SJSA1 (cell line): ENCODE measurements at regions not wholly inside any gene's neighbourhood (a gene's known extent, or its start where the extent isn't known, plus 50 kb on each side); places are given as distances from the start of the nearest gene placed in this dataset.

Source experiments
- DNase-seq, 2 experiments: peaks; one replicate each; pipeline ENCODE4 v3.0.0-alpha.2; 2015 to 2020; ENCODE audit warnings: low spot score in 2 of 2, low read depth in 1 of 2
- H3K27ac ChIP-seq: fragments of 250-450 bp; sonication (Bioruptor Pico); 2 replicates; pipeline ENCODE4 v1.5.1; 2020; ENCODE audit warnings: mild to moderate bottlenecking, moderate library complexity
- H3K27me3 ChIP-seq: fragments of 250-450 bp; sonication (Bioruptor Pico); replicated peaks from 2 replicates; pipeline ENCODE4 v1.5.1; 2020; ENCODE audit warnings: mild to moderate bottlenecking, moderate library complexity
- H3K36me3 ChIP-seq: fragments of 250-450 bp; sonication (Bioruptor Pico); 2 replicates; pipeline ENCODE4 v1.5.1; 2020; ENCODE audit warnings: mild to moderate bottlenecking
- H3K4me1 ChIP-seq: fragments of 250-450 bp; sonication (Bioruptor Pico); replicated peaks from 2 replicates; pipeline ENCODE4 v1.6.1; 2021; ENCODE audit warnings: mild to moderate bottlenecking
- H3K4me3 ChIP-seq: fragments of 250-450 bp; sonication (Bioruptor Pico); 2 replicates; pipeline ENCODE4 v1.5.1; 2020; ENCODE audit warnings: mild to moderate bottlenecking
- H3K9me3 ChIP-seq: fragments of 250-450 bp; sonication (Bioruptor Pico); replicated peaks from 2 replicates; pipeline ENCODE4 v1.5.1; 2020; ENCODE audit warnings: mild to moderate bottlenecking

DNA sequence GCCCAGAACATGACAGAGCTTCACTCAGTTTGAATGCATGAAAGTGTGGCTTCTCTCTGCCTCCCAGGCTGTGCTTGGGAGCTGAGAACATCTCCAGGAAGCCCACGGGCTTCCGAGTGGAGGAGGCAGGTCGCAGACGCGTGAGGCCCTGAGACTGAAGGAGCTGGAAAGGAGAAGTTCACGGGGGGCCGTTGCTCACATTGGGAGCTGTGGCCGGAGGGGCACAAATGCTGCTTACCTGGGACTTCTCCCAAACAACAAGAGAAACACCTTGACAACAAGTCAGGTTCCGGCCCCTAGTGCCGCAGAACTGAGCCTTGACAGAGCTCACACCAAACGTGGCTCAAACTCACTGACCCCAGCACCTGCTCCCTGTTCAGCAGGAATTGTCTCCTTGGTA, 207.0 kb downstream of the BRD1 start:
- no peak for DNase-seq
- Histone ChIP-seq H3K4me1 (no peaks in the 10 kb centered on the region), H3K4me3 (no peak overlapping the region), H3K36me3 (no peaks in the 10 kb centered on the region), H3K9me3 (no peaks in the 10 kb centered on the region), H3K27me3 (0 out of 2 replicates have a peak, but pooled peaks cover 4% of the 10 kb centered on the region), H3K27ac (no peak overlapping the region)

- DNase-seq = no peak
- Histone ChIP-seq H3K27ac (no peak overlapping the region), H3K27me3 (no peaks in the 10 kb centered on the region), H3K4me3 (no peak overlapping the region), H3K9me3 (0 out of 2 replicates have a peak, but pooled peaks cover 1% of the 10 kb centered on the region), H3K36me3 (no peaks in the 10 kb centered on the region), H3K4me1 (no peaks in the 10 kb centered on the region)
Observed at GRCh38 chr22:49620003-49620556, 207.6 kb downstream of the BRD1 start.

GRCh38 chr22:49619301-49619700, 208.4 kb downstream of the BRD1 start:
- no peak for DNase-seq
- H3K4me1 ChIP-seq = no peaks in the 10 kb centered on the region
- no peaks in the 10 kb centered on the region for H3K27me3 ChIP-seq
- no peaks in the 10 kb centered on the region for H3K36me3 ChIP-seq
- H3K9me3 ChIP-seq = 0 out of 2 replicates have a peak, but pooled peaks cover 4% of the 10 kb centered on the region
- H3K27ac ChIP-seq = no peak overlapping the region
- H3K4me3 ChIP-seq = no peak overlapping the region

- no peaks in the 10 kb centered on the region for H3K36me3 ChIP-seq
- no peak overlapping the region for H3K4me3 ChIP-seq
- no peak for DNase-seq
- no peak overlapping the region for H3K27ac ChIP-seq
- 0 out of 2 replicates have a peak, but pooled peaks cover 4% of the 10 kb centered on the region for H3K9me3 ChIP-seq
- no peaks in the 10 kb centered on the region for H3K27me3 ChIP-seq
- no peaks in the 10 kb centered on the region for H3K4me1 ChIP-seq
Observed at GRCh38 chr22:49618677-49618953, 209.1 kb downstream of the BRD1 start.

GRCh38 chr22:49617866-49618676, 209.6 kb downstream of the BRD1 start:
- Histone ChIP-seq H3K36me3 (no peaks in the 10 kb centered on the region), H3K9me3 (0 out of 2 replicates have a peak, but pooled peaks cover 4% of the 10 kb centered on the region), H3K27me3 (no peaks in the 10 kb centered on the region), H3K4me1 (no peaks in the 10 kb centered on the region), H3K4me3 (no peak overlapping the region), H3K27ac (no peak overlapping the region)
- no peak for DNase-seq

GRCh38 chr22:49617264-49617663, 210.4 kb downstream of the BRD1 start:
- Histone ChIP-seq H3K36me3 (no peaks in the 10 kb centered on the region), H3K4me3 (no peak overlapping the region), H3K9me3 (0 out of 2 replicates have a peak, but pooled peaks cover 4% of the 10 kb centered on the region), H3K27me3 (no peaks in the 10 kb centered on the region), H3K4me1 (no peaks in the 10 kb centered on the region), H3K27ac (no peak overlapping the region)
- no peak for DNase-seq

- DNase-seq = no peak
- Histone ChIP-seq H3K27ac (no peak overlapping the region), H3K4me1 (no peaks in the 10 kb centered on the region), H3K9me3 (0 out of 2 replicates have a peak, but pooled peaks cover 4% of the 10 kb centered on the region), H3K4me3 (no peak overlapping the region), H3K27me3 (no peaks in the 10 kb centered on the region), H3K36me3 (no peaks in the 10 kb centered on the region)
Observed at GRCh38 chr22:49616356-49617231, 211.1 kb downstream of the BRD1 start.

DNA sequence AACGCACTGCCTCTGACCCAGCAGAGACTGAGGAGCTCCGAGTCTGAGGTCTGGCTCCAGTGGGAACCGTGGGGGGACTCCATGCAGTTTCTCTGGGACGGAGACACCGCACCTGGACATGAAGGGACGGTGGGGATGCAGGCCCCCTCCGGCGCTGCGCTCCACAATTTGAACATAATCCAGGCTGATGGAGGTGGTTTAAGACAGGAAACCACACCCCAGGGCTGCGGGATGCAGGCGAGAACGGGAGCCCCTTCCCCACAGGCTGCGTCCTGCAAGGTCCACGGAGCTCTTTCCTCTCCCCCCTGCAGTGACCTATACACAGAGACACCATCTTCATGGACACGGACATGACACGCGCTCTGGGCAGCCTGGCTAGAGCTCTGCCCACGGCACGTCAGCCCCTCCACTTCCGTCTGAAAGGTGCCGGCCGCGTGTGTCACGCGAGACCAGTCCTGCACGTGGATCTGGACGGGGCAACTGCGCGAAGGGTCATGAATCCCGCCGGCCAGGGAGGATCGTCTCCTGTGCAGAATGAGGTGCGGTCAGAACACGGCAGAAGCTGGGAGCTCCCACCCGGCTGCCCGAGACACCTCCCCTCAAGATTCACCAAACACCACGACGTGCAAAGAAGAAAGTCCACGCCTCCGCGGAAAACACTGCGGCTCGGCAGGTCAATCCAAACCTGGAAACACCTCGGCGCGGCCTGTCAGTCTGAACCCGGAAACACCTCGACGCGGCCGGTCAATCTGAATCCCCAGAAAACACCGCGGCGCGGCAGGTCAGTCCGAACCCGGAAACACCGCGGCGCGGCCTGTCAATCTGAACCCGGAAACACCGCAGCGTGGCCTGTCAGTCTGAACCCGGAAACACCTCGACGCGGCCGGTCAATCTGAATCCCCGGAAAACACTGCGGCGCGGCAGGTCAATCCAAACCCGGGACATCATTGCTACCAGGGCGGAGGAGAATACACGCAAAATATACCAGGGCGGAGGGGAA, 212.4 kb downstream of the BRD1 start:
- Histone ChIP-seq H3K27ac (no peak overlapping the region), H3K9me3 (0 out of 2 replicates have a peak, but pooled peaks cover 4% of the 10 kb centered on the region), H3K27me3 (no peaks in the 10 kb centered on the region), H3K4me3 (no peak overlapping the region), H3K36me3 (no peaks in the 10 kb centered on the region), H3K4me1 (no peaks in the 10 kb centered on the region)
- no peak for DNase-seq

DNA sequence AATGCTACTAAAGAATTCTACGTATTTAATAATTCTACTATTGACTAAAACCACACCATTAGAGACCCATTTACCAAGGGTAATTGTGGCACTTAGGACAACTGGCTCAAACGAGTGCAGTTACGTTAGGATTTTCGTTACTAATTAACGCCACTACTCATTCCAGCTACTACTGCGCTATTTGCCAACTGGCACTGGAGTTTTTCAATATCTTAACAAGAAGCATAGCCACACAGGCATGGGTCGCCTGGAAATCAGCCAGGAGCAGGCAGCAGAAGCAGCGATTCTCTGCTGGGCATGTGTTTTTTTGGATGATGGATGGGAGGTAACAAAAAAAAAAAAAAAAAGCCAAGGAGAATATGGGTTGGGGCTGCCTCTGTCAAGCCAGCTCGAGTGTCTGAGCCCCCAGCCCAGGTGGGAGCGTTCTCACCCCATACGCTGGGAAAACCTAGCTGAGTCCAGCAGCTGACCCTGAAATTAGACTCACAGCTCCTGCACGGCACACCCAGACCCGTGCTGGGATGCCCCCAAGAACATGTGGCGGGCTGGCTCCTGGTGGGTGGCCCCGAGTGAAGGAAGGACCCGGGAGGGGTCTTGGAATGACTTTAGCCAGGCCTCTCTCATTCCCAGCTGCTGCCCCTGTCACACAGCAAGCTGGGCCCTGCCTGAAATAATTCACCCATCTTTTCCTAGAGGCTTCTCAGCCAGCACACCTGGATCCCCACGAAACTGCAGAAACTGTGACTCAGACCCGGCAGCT, 214.0 kb downstream of the BRD1 start:
- Histone ChIP-seq H3K4me1 (no peaks in the 10 kb centered on the region), H3K4me3 (no peak overlapping the region), H3K27me3 (no peaks in the 10 kb centered on the region), H3K36me3 (no peaks in the 10 kb centered on the region), H3K9me3 (0 out of 2 replicates have a peak, but pooled peaks cover 4% of the 10 kb centered on the region), H3K27ac (no peak overlapping the region)
- DNase-seq = no peak

- DNase-seq = no peak
- H3K36me3 ChIP-seq = no peaks in the 10 kb centered on the region
- H3K4me3 ChIP-seq = no peak overlapping the region
- no peak overlapping the region for H3K27ac ChIP-seq
- 0 out of 2 replicates have a peak, but pooled peaks cover 7% of the 10 kb centered on the region for H3K9me3 ChIP-seq
- H3K27me3 ChIP-seq = no peaks in the 10 kb centered on the region
- no peaks in the 10 kb centered on the region for H3K4me1 ChIP-seq
Observed at GRCh38 chr22:49613108-49613507, 214.6 kb downstream of the BRD1 start.

GRCh38 chr22:49609207-49609876, 218.3 kb downstream of the BRD1 start:
- H3K4me3 ChIP-seq = no peak overlapping the region
- H3K36me3 ChIP-seq = no peaks in the 10 kb centered on the region
- no peak for DNase-seq
- no peaks in the 10 kb centered on the region for H3K27me3 ChIP-seq
- H3K4me1 ChIP-seq = no peaks in the 10 kb centered on the region
- H3K9me3 ChIP-seq = 0 out of 2 replicates have a peak, but pooled peaks cover 4% of the 10 kb centered on the region
- H3K27ac ChIP-seq = no peak overlapping the region

DNA sequence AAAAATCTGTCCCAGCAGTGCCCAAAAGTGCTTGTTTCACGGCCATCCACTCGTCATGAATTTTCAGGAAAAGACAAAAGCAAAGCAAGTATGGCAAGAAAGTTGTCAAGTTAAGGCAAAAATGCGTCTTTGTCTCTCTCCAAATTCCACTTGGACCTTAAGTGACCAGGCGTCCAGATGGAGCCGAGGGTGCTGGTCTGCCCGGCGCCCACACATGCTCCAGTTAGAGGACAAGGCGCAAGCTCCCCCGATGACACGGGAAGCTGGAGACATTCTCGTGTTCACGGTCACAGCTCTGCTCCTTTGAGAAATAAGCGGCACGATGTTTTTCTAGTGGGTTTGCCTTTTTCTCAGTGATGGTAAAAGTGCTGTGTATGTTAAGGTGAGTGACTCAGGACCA, 219.0 kb downstream of the BRD1 start:
- Histone ChIP-seq H3K27me3 (no peaks in the 10 kb centered on the region), H3K36me3 (no peaks in the 10 kb centered on the region), H3K4me3 (no peak overlapping the region), H3K9me3 (0 out of 2 replicates have a peak, but pooled peaks cover 4% of the 10 kb centered on the region), H3K4me1 (no peaks in the 10 kb centered on the region), H3K27ac (no peak overlapping the region)
- DNase-seq = no peak
